ENCODE measurements at regions not wholly inside any gene's neighbourhood (a gene's known extent, or its start where the extent isn't known, plus 50 kb on each side); places are given as distances from the start of the nearest gene placed in this dataset.

GRCh38 chr4:189033801-189034347, 894.6 kb downstream of the TRIML1 start:
- TF ChIP-seq POLR2AphosphoS5 (IDR thresholded peaks at IDR 0.05) (no peak), CTCF (IDR thresholded peaks at IDR 0.05) (no peak)

Measured in gastroesophageal sphincter (tissue), 3 donors.